GM12891 (cell line): ENCODE measurements at regions not wholly inside any gene's neighbourhood (a gene's known extent, or its start where the extent isn't known, plus 50 kb on each side); places are given as distances from the start of the nearest gene placed in this dataset.

Experiments used
- POLR2A ChIP-seq: IDR thresholded peaks from 2 replicates; pipeline ENCODE4 v1.6.1; 2011; ENCODE audit warnings: low read depth, low read length, control low read depth
- POLR2AphosphoS5 ChIP-seq: IDR thresholded peaks from 2 replicates; pipeline ENCODE4 v1.6.1; 2011; ENCODE audit warnings: low read depth, low read length, control low read depth
- SPI1 ChIP-seq: IDR thresholded peaks from 2 replicates; pipeline ENCODE4 v1.6.1; 2011; ENCODE audit warnings: low read depth, low read length, control low read depth
- TAF1 ChIP-seq: IDR thresholded peaks from 2 replicates; pipeline ENCODE4 v1.6.1; 2011; ENCODE audit warnings: low read depth, low read length, control low read depth

- TF ChIP-seq POLR2A (no peak), TAF1 (no peak), POLR2AphosphoS5 (no peak), SPI1 (no peak)
These were observed 50.3 kb upstream of the ATP6AP2 start for GRCh38 chrX:40530509-40530908.
